GM19328 (cell line): ENCODE measurements at regions not wholly inside any gene's neighbourhood (a gene's known extent, or its start where the extent isn't known, plus 50 kb on each side); places are given as distances from the start of the nearest gene placed in this dataset.

Experiments used
- ATAC-seq: cut with Tn5 transposase; IDR thresholded peaks from one replicate; pipeline ENCODE4 v1.9.1; 2021; ENCODE audit warnings: mild to moderate bottlenecking, moderate library complexity; ENCODE audit not compliant: unreplicated experiment

GRCh38 chr4:157887316-157887715, 285.5 kb downstream of the GASK1B start:
- ATAC-seq: no peak

DNA sequence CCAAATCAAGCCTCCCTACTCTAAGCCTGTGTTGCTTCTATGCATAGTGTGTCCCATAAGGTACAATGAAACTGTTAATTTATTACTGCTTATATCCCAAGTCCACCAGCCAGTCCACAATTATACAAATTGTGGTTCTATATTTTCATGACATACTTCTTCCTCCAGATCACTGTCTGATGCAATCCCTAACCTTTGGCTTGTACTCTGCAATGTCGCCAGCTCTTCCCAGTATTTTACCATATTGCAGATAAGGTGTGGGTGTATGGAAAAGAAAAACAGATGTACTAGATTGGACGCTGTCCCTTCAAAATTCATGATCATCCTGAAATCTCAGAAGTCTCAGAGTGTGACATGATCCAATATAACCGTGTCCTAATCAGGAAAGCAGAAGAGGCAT, 286.2 kb downstream of the GASK1B start:
- no peak for ATAC-seq

DNA sequence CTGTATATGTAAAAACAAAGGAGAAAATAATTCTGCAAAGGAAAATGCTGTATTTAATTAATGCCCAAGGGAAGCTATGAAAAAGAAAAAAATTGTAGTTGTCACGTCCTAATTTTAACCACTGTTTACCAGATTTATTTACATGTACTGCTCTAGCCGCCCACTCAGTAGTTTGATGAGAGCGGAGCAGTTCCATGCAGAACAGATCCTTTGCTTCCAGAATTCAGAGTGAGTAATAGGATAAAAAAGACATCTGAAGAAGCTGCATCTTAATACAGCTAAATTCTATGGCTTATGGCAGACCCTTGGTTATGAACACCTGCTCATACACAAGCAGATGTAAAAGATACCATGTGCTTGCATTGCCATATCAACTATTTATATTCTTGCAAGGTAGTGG, 287.0 kb downstream of the GASK1B start:
- no peak for ATAC-seq

DNA sequence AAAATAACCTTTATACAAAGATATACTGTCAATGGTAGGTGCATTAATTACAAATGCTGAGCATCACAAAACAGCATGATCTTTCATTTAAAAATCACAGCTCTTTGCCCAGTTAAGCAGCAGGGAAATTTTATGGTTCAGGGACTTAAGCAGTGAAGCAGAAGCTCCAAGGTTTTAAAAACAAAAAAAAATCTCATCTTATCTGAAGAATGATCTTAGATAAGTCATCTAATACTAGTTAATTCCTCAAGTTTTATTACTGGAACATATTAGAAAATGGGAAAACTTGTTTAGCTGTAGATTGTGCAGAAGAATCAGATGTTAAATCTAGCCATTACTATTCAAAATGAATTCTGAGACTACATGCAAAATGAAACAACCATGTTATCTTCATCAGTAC, 289.9 kb downstream of the GASK1B start:
- ATAC-seq: no peak

DNA sequence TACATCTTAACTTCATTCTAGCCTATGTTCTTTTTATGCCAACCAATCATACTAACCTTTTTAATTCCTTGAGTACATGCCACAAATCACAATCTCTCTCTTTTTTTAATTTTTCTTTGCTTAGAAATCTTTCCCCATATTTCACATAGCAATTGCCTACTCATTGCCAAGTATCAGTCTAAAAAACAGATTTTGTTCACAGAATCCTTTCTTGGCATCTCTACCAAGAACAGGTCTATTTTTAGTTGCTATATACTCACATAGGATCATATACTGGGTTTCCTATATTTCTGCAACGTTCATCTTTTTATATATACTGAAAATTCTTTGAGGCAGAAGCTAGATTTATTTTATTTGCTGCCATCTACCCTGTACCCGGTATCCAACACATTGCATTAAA, 292.1 kb downstream of the GASK1B start:
- no peak for ATAC-seq

DNA sequence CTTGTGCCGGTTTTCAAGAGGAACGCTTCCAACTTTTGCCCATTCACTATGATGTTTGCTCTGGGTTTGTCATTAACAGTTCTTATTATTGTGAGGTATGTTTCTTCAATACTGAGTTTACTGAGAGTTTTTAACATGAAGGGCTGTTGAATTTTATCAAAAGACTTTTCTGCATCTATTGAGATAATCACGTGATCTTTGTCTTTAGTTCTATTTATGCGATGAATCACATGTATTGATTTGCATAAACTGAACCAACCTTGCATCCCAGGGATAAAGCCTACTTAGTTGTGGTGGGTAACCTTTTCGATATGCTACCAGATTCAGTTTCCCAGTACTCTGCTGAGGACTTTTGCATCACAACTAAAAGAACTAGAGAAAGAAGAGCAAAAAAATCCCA, 318.0 kb downstream of the GASK1B start:
- ATAC-seq: no peak

DNA sequence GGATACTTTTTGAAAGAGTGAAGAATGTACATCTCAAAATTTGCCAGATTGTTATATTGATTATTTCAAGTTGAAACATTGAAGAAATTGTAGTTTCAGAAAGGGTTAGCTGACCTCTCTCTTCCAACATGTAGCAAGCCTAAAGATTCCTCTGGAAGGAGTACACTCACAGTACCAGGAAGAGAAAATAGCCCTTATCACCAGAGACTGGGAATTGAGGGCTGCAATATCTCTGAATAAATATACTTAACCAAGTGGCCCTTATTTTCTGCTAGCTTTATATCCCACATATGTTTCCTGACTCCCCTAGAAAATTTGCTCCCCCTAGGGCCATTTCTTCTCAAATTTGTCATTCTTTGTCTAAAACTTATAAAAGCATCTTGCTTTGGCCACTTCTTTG, 332.2 kb downstream of the GASK1B start:
- no peak for ATAC-seq

GRCh38 chr4:157840034-157840433, 332.8 kb downstream of the GASK1B start:
- no peak for ATAC-seq

- ATAC-seq: no peak
Observed at GRCh38 chr4:157838366-157838765, 334.5 kb downstream of the GASK1B start.

GRCh38 chr4:157837071-157837703, 335.6 kb downstream of the GASK1B start:
- ATAC-seq: no peak

DNA sequence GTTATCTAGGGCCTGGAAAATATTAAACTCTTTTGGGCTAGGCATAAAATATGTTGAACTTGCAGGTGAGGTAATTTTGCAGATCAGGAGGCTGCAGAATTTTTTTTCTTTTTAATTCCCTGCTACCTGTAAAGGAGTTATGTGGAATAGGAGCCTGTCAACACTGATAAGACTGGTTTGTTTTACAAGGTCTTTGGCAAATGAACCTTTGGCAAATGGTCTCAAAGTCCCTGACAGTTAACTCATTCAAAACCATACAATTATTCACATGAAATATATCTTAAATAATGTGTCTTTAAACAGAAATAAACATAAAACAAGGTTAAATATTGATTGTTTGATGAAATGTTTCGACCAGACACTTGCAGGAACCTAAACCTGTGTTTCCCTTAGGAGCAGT, 340.2 kb downstream of the GASK1B start:
- no peak for ATAC-seq

DNA sequence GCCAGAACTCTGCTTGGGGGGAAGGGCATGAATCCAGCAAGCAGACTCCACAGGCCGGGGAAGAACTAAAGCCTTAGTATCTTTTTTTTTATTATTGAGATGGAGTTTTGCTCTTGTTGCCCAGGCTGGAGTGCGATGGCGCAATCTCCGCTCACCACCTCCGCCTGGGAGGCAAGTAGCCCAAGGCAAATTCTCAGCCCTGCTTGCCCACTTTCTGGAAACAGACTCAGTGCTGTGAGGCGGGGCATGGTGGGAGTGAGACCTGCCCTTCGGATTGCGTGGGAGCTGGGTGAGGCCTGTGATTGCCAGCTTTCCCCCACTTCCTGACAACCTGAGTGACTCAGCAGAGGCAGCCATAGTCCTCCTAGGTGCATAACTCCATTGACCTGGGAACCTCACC, 348.8 kb downstream of the GASK1B start:
- ATAC-seq: no peak

GRCh38 chr4:157821814-157822213, 351.0 kb downstream of the GASK1B start:
- ATAC-seq: no peak

DNA sequence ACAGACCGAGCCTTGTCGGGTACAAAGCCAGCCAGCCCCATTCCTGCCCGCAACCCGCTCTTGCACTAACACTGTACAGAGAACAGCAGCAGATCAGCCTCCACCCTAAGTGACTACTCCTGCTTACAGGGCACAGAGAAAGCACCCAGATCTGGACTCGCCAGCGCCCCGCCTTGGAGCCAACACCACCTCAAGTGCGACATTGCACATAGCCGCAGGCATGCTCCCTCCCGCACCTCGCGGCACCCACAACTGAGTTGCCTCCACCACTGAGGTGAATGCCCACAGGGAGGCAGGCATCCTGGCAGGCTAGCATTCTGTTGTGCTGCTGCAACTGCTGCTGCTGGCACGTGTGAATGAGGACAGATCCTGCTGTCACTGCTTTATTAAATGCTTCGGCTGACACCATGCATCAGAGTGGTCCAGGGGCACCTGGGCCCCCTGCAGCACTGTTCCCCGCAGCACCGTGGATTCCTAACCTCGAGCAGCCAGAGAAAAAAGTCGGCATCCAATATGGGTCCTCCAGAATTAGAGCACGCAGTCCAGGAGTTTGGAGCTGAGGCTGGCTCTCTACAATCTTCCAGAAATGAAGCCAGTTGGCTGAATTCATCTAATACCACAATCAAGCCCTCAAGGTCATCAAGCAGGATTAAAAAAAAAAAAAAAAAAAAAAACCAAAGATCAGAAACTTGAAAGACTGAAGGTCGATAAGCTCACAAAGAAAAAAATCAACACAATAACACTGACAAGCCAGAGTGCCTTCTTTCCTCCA, 352.9 kb downstream of the GASK1B start:
- ATAC-seq: no peak

GRCh38 chr4:157818946-157819692, 353.7 kb downstream of the GASK1B start:
- ATAC-seq: no peak

- ATAC-seq: no peak
Observed at GRCh38 chr4:157810137-157810774, 362.6 kb downstream of the GASK1B start.

- ATAC-seq: no peak
Observed at GRCh38 chr4:157808796-157809383, 363.9 kb downstream of the GASK1B start.

DNA sequence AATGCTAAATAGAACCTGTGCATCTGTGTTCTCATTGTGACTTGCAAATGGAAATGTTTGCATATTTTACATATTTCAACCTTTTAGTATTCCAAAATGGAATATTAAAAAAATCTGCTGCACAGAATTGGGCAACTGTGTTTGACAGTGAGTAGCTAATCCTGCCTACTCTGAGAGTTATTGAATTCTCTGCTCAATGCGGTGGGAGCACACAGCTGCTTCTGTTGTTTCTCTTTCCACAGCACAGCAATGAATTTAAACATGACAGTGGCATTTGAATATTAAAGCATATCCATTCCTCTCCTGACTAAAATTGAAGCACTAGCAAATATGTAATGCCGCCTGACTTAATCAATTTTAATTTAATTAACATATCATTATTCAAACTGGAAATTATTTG, 366.6 kb downstream of the GASK1B start:
- ATAC-seq: no peak

DNA sequence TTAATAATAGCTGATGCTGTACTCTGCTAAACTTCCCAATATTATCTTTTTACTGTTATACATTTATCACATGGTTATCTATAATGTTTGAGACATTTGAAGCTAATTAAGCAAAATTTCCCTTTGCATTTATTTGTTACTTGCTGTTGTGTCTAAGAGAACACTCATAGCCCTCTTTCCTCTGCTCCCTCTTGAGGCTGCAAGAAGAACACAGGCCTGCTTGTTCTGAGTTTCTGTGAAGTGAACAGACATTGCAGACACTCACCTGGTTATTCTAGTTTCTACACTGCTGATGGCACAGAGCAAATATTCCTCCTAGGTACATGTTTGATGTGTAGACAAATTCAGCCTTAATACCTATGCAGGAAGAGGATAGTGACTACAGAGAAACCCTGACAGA, 367.8 kb downstream of the GASK1B start:
- ATAC-seq: no peak

GRCh38 chr4:157803845-157804521, 368.8 kb downstream of the GASK1B start:
- no peak for ATAC-seq

- ATAC-seq: no peak
Observed at GRCh38 chr4:157803421-157803820, 369.4 kb downstream of the GASK1B start.
